Fibroblast of lung (primary cell): ENCODE measurements at regions not wholly inside any gene's neighbourhood (a gene's known extent, or its start where the extent isn't known, plus 50 kb on each side); places are given as distances from the start of the nearest gene placed in this dataset.

Experiments used
- DNase-seq, 2 donors: peaks; one replicate each; pipeline versions ENCODE4 v3.0.0 to v3.0.0-alpha.2; 2010; ENCODE audit warnings: low read depth in 2 of 2
- H2AFZ ChIP-seq: 2 replicates; pipeline ENCODE4 v1.5.1; 2012; ENCODE audit warnings: low read length, control low read depth, inconsistent platforms
- H3K27ac ChIP-seq: 2 replicates; pipeline ENCODE4 v1.5.1; 2011; ENCODE audit warnings: low read length, control low read depth; ENCODE audit not compliant: insufficient read depth
- H3K27me3 ChIP-seq: 2 replicates; pipeline ENCODE4 v1.5.1; 2011; ENCODE audit warnings: mild to moderate bottlenecking, low read length; ENCODE audit not compliant: control insufficient read depth, insufficient read depth
- H3K36me3 ChIP-seq: 2 replicates; pipeline ENCODE4 v1.5.1; 2011; ENCODE audit warnings: low read length; ENCODE audit not compliant: control insufficient read depth, insufficient read depth
- H3K4me1 ChIP-seq: 2 replicates; pipeline ENCODE4 v1.5.1; 2011; ENCODE audit warnings: low read length; ENCODE audit not compliant: control insufficient read depth, insufficient read depth; ENCODE audit errors: extremely low read depth
- H3K4me2 ChIP-seq: 2 replicates; pipeline ENCODE4 v1.5.1; 2011; ENCODE audit warnings: low read length, control low read depth; ENCODE audit not compliant: insufficient read depth; ENCODE audit errors: extremely low read depth
- H3K4me3 ChIP-seq, 4 experiments: fragments of 200-600 bp in 1 of 4; sonication (generic) in 1 of 4; replicated peaks in 1 of 4; 2 replicates each; pipeline ENCODE4 v1.5.1; 2011 to 2016; ENCODE audit warnings: low read length in 4 of 4, low read depth in 3 of 4, mild to moderate bottlenecking in 3 of 4, control low read depth in 2 of 4, inconsistent platforms in 1 of 4, mixed read lengths in 1 of 4; ENCODE audit not compliant: insufficient read depth in 1 of 4; ENCODE audit errors: control extremely low read depth in 1 of 4
- H3K79me2 ChIP-seq: 2 replicates; pipeline ENCODE4 v1.5.1; 2012; ENCODE audit warnings: mild to moderate bottlenecking, low read length, inconsistent platforms; ENCODE audit not compliant: control insufficient read depth, insufficient read depth
- H3K9ac ChIP-seq: 2 replicates; pipeline ENCODE4 v1.5.1; 2011; ENCODE audit warnings: mild to moderate bottlenecking, low read length, control low read depth; ENCODE audit not compliant: insufficient read depth
- H3K9me3 ChIP-seq: 2 replicates; pipeline ENCODE4 v1.5.1; 2012; ENCODE audit warnings: low read depth, low read length; ENCODE audit not compliant: control insufficient read depth, insufficient read depth
- H4K20me1 ChIP-seq: 2 replicates; pipeline ENCODE4 v1.5.1; 2011; ENCODE audit warnings: low read length; ENCODE audit not compliant: control insufficient read depth, insufficient read depth; ENCODE audit errors: extremely low read depth
- CTCF ChIP-seq, 2 donors: IDR thresholded peaks in 1 of 2; conservative IDR thresholded peaks in 1 of 2; 1 replicate in 1 of 2; 2 replicates in 1 of 2; pipeline ENCODE4 v1.5.1; 2011 to 2012; ENCODE audit warnings: low read length in 2 of 2, control low read depth in 1 of 2, inconsistent platforms in 1 of 2, low read depth in 1 of 2, mild to moderate bottlenecking in 1 of 2
- EZH2 ChIP-seq: IDR thresholded peaks from 2 replicates; pipeline ENCODE4 v1.5.1; 2012; ENCODE audit warnings: low read length, control low read depth, mild to moderate bottlenecking; ENCODE audit errors: missing control alignments

- Histone ChIP-seq H3K4me3 (peak overlapping the region in 1 of 4 experiments; percentile 74), H3K27ac (peak overlapping the region; percentile 97), H2AFZ (no peak overlapping the region), H3K9me3 (no peaks in the 10 kb centered on the region), H3K36me3 (no peaks in the 10 kb centered on the region), H3K4me1 (peaks cover 35% of the 10 kb centered on the region), H4K20me1 (no peaks in the 10 kb centered on the region), H3K9ac (no peak overlapping the region), H3K79me2 (peaks cover 26% of the 10 kb centered on the region), H3K27me3 (no peaks in the 10 kb centered on the region), H3K4me2 (peak overlapping the region; percentile 63)
- DNase-seq: no peak
- TF ChIP-seq EZH2 (no peak), CTCF (conservative IDR thresholded peaks at IDR 0.05 in 1 of 2, IDR thresholded peaks at IDR 0.05 in 1 of 2; ENCODE audit: low read depth in 1 of 2, low read length in 2 of 2) (no peak)
These were observed 62.7 kb upstream of the PTGR2 start for GRCh38 chr14:73788701-73789551.

- TF ChIP-seq CTCF (conservative IDR thresholded peaks at IDR 0.05 in 1 of 2, IDR thresholded peaks at IDR 0.05 in 1 of 2; ENCODE audit: low read depth in 1 of 2, low read length in 2 of 2) (no peak), EZH2 (no peak)
- no peak for DNase-seq
- Histone ChIP-seq H3K9ac (peak overlapping the region; percentile 96), H3K4me1 (peaks cover 42% of the 10 kb centered on the region), H2AFZ (no peak overlapping the region), H3K9me3 (no peaks in the 10 kb centered on the region), H3K79me2 (peaks cover 32% of the 10 kb centered on the region), H3K4me3 (peak overlapping the region in 2 of 4 experiments; percentile 74), H3K27ac (peak overlapping the region; percentile 97), H3K36me3 (no peaks in the 10 kb centered on the region), H3K4me2 (peak overlapping the region; percentile 99), H4K20me1 (no peaks in the 10 kb centered on the region), H3K27me3 (no peaks in the 10 kb centered on the region)
These were observed 63.4 kb upstream of the PTGR2 start for GRCh38 chr14:73788317-73788598.

GRCh38 chr14:73787486-73788316, 63.9 kb upstream of the PTGR2 start:
- DNase-seq: peak; percentile 48 to 67
- Histone ChIP-seq H3K4me1 (peaks cover 45% of the 10 kb centered on the region), H3K9ac (peak overlapping the region; percentile 96), H3K36me3 (no peaks in the 10 kb centered on the region), H3K27ac (peak overlapping the region; percentile 97), H3K27me3 (no peaks in the 10 kb centered on the region), H3K79me2 (peaks cover 38% of the 10 kb centered on the region), H3K4me2 (peak overlapping the region; percentile 99), H4K20me1 (no peaks in the 10 kb centered on the region), H3K9me3 (no peaks in the 10 kb centered on the region), H2AFZ (peak overlapping the region; percentile 42), H3K4me3 (peak overlapping the region; percentile 62 to 74 (median 69))
- TF ChIP-seq EZH2 (no peak), CTCF (conservative IDR thresholded peaks at IDR 0.05 in 1 of 2, IDR thresholded peaks at IDR 0.05 in 1 of 2; ENCODE audit: low read depth in 1 of 2, low read length in 2 of 2) (no peak)
